ENCODE measurements at regions not wholly inside any gene's neighbourhood (a gene's known extent, or its start where the extent isn't known, plus 50 kb on each side); places are given as distances from the start of the nearest gene placed in this dataset.

GRCh38 chr13:88863116-88863515, 1191.9 kb downstream of the SLITRK5 start:
- H3K27ac ChIP-seq (ENCODE audit: insufficient read depth, low read length, poor library complexity, severe bottlenecking), result no peak overlapping the region
- H3K4me1 Mint-ChIP-seq, result no peaks in the 10 kb centered on the region
- peaks cover 2 to 6% of the 10 kb centered on the region in 2 experiments for H3K9me3 ChIP-seq (ENCODE audit: control insufficient read depth in 2 of 2, low read length in 2 of 2)
- no peaks in the 10 kb centered on the region for H3K4me1 ChIP-seq (ENCODE audit: control insufficient read depth, insufficient read depth, low read length, poor library complexity, severe bottlenecking)
- peaks cover 3 to 12% (median 5%) of the 10 kb centered on the region in 7 donors for H3K9me3 Mint-ChIP-seq
- no peaks in the 10 kb centered on the region for H3K27me3 Mint-ChIP-seq
- H3K4me3 Mint-ChIP-seq, result no peak overlapping the region
- no peak for ATAC-seq (ENCODE audit: low read depth in 2 of 2)
- H3K36me3 ChIP-seq (ENCODE audit: control insufficient read depth, insufficient read depth, low read length), result no peaks in the 10 kb centered on the region
- H3K27me3 ChIP-seq (ENCODE audit: control insufficient read depth, insufficient read depth, low read length), result no peaks in the 10 kb centered on the region
- DNase-seq, result no peak
- H3K36me3 Mint-ChIP-seq, result no peaks in the 10 kb centered on the region
- H3K4me3 ChIP-seq (ENCODE audit: low read depth, low read length), result no peak overlapping the region
- no peak overlapping the region for H3K27ac Mint-ChIP-seq

GRCh38 chr13:88866195-88866594, 1195.0 kb downstream of the SLITRK5 start:
- Histone ChIP-seq H3K27me3 (ENCODE audit: control insufficient read depth, insufficient read depth, low read length) (no peaks in the 10 kb centered on the region), H3K9me3 (ENCODE audit: control insufficient read depth in 2 of 2, low read length in 2 of 2) (peaks cover 0 to 2% of the 10 kb centered on the region in 2 experiments), H3K36me3 (ENCODE audit: control insufficient read depth, insufficient read depth, low read length) (no peaks in the 10 kb centered on the region), H3K27ac (ENCODE audit: insufficient read depth, low read length, poor library complexity, severe bottlenecking) (no peak overlapping the region), H3K4me1 (ENCODE audit: control insufficient read depth, insufficient read depth, low read length, poor library complexity, severe bottlenecking) (no peaks in the 10 kb centered on the region), H3K4me3 (ENCODE audit: low read depth, low read length) (no peak overlapping the region)
- Mint-ChIP-seq H3K4me3 (no peak overlapping the region), H3K4me1 (no peaks in the 10 kb centered on the region), H3K36me3 (no peaks in the 10 kb centered on the region), H3K27ac (no peak overlapping the region), H3K9me3 (peaks cover 3 to 11% (median 6%) of the 10 kb centered on the region in 7 donors), H3K27me3 (no peaks in the 10 kb centered on the region)
- no peak for DNase-seq
- ATAC-seq (ENCODE audit: low read depth in 2 of 2), result no peak

DNA sequence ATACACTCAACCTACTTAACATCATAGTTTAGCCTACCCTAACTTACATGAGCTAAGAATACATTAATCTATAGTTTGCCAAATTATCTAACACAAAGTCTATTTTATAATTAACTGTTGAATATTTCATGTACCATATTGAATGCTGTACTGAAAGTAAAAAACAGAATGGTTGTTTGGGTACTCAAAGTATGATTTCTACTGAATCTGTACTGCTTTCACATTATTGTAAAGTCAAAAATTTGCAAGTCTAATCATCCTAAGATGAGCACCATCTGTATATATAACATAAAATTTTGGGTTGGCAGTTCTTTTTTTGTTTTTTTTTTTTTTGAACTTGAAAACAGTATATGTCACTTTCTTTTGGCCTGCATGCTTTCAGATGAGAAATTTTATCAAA, 1212.6 kb downstream of the SLITRK5 start:
- Histone ChIP-seq H3K4me1 (ENCODE audit: control insufficient read depth, insufficient read depth, low read length, poor library complexity, severe bottlenecking) (no peaks in the 10 kb centered on the region), H3K27me3 (ENCODE audit: control insufficient read depth, insufficient read depth, low read length) (no peaks in the 10 kb centered on the region), H3K27ac (ENCODE audit: insufficient read depth, low read length, poor library complexity, severe bottlenecking) (no peak overlapping the region), H3K4me3 (ENCODE audit: low read depth, low read length) (no peak overlapping the region), H3K36me3 (ENCODE audit: control insufficient read depth, insufficient read depth, low read length) (no peaks in the 10 kb centered on the region), H3K9me3 (ENCODE audit: control insufficient read depth in 2 of 2, low read length in 2 of 2) (peaks cover 0 to 5% of the 10 kb centered on the region in 2 experiments)
- ATAC-seq (ENCODE audit: low read depth in 2 of 2) (no peak), DNase-seq (no peak)
- no peak overlapping the region for H3K27ac Mint-ChIP-seq
- no peaks in the 10 kb centered on the region for H3K36me3 Mint-ChIP-seq
- no peak overlapping the region for H3K4me3 Mint-ChIP-seq
- H3K27me3 Mint-ChIP-seq, result no peaks in the 10 kb centered on the region
- no peaks in the 10 kb centered on the region for H3K4me1 Mint-ChIP-seq
- H3K9me3 Mint-ChIP-seq, result peaks cover 0 to 20% (median 4%) of the 10 kb centered on the region in 7 donors

DNA sequence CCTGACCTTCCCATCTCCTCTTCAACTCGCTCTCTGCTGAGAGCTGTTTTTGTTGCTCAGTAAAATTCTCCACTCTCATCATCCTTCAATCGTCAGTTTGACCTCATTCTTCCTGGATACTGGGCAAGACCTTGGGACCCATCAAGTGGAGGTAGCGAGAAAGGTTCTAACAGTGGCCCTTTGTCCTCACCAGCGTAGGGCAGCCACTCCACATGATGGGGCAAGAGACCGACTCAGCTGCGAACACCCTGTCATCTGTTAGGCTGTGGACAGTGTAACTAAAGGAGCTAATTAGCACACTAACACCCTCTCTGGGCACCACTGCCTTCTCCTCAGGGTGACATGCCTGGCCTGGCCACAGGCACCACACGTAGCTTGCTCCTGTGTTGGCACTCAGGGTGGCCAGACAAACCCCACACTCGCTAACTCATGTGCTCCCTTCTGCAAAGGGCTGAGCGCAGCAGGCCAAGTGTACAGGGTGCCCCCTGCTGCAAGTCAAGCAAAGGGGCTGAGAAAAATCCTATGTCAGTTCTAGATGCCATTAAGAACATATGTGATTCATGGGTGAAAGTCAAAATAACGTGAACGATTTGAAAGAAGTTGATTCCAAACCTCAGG, 1216.0 kb downstream of the SLITRK5 start:
- no peak overlapping the region for H3K27ac ChIP-seq (ENCODE audit: insufficient read depth, low read length, poor library complexity, severe bottlenecking)
- peaks cover 0 to 10% (median 6%) of the 10 kb centered on the region in 7 donors for H3K9me3 Mint-ChIP-seq
- H3K4me3 Mint-ChIP-seq, result no peak overlapping the region
- DNase-seq (no peak), ATAC-seq (ENCODE audit: low read depth in 2 of 2) (no peak)
- H3K4me3 ChIP-seq (ENCODE audit: low read depth, low read length), result no peak overlapping the region
- H3K36me3 ChIP-seq (ENCODE audit: control insufficient read depth, insufficient read depth, low read length), result no peaks in the 10 kb centered on the region
- no peaks in the 10 kb centered on the region for H3K4me1 ChIP-seq (ENCODE audit: control insufficient read depth, insufficient read depth, low read length, poor library complexity, severe bottlenecking)
- H3K27me3 Mint-ChIP-seq, result no peaks in the 10 kb centered on the region
- H3K27ac Mint-ChIP-seq, result no peak overlapping the region
- H3K27me3 ChIP-seq (ENCODE audit: control insufficient read depth, insufficient read depth, low read length), result no peaks in the 10 kb centered on the region
- H3K36me3 Mint-ChIP-seq, result no peaks in the 10 kb centered on the region
- H3K9me3 ChIP-seq (ENCODE audit: control insufficient read depth in 2 of 2, low read length in 2 of 2), result peaks cover 0 to 5% of the 10 kb centered on the region in 2 experiments
- H3K4me1 Mint-ChIP-seq, result no peaks in the 10 kb centered on the region

GRCh38 chr13:88895261-88895941, 1224.2 kb downstream of the SLITRK5 start:
- H3K27me3 ChIP-seq (ENCODE audit: control insufficient read depth, insufficient read depth, low read length), result no peaks in the 10 kb centered on the region
- H3K4me3 ChIP-seq (ENCODE audit: low read depth, low read length), result no peak overlapping the region
- Mint-ChIP-seq H3K4me3 (no peak overlapping the region), H3K36me3 (no peaks in the 10 kb centered on the region), H3K27me3 (no peaks in the 10 kb centered on the region), H3K4me1 (no peaks in the 10 kb centered on the region), H3K27ac (no peak overlapping the region), H3K9me3 (peaks cover 0 to 6% (median 4%) of the 10 kb centered on the region in 7 donors)
- no peak for ATAC-seq (ENCODE audit: low read depth in 2 of 2)
- H3K36me3 ChIP-seq (ENCODE audit: control insufficient read depth, insufficient read depth, low read length), result no peaks in the 10 kb centered on the region
- no peaks in the 10 kb centered on the region for H3K4me1 ChIP-seq (ENCODE audit: control insufficient read depth, insufficient read depth, low read length, poor library complexity, severe bottlenecking)
- H3K27ac ChIP-seq (ENCODE audit: insufficient read depth, low read length, poor library complexity, severe bottlenecking), result no peak overlapping the region
- DNase-seq, result no peak
- no peaks in the 10 kb centered on the region for H3K9me3 ChIP-seq (ENCODE audit: control insufficient read depth in 2 of 2, low read length in 2 of 2)

- Mint-ChIP-seq H3K4me3 (no peak overlapping the region), H3K27me3 (no peaks in the 10 kb centered on the region), H3K4me1 (no peaks in the 10 kb centered on the region), H3K36me3 (no peaks in the 10 kb centered on the region), H3K27ac (no peak overlapping the region), H3K9me3 (peaks cover 0 to 8% (median 5%) of the 10 kb centered on the region in 7 donors)
- H3K27me3 ChIP-seq (ENCODE audit: control insufficient read depth, insufficient read depth, low read length), result no peaks in the 10 kb centered on the region
- H3K9me3 ChIP-seq (ENCODE audit: control insufficient read depth in 2 of 2, low read length in 2 of 2), result no peaks in the 10 kb centered on the region
- no peak for DNase-seq
- no peak for ATAC-seq (ENCODE audit: low read depth in 2 of 2)
- no peaks in the 10 kb centered on the region for H3K36me3 ChIP-seq (ENCODE audit: control insufficient read depth, insufficient read depth, low read length)
- H3K4me1 ChIP-seq (ENCODE audit: control insufficient read depth, insufficient read depth, low read length, poor library complexity, severe bottlenecking), result no peaks in the 10 kb centered on the region
- no peak overlapping the region for H3K4me3 ChIP-seq (ENCODE audit: low read depth, low read length)
- H3K27ac ChIP-seq (ENCODE audit: insufficient read depth, low read length, poor library complexity, severe bottlenecking), result no peak overlapping the region
These were observed 1225.3 kb downstream of the SLITRK5 start for GRCh38 chr13:88896466-88896865.

GRCh38 chr13:88908961-88909441, 1237.8 kb downstream of the SLITRK5 start:
- Mint-ChIP-seq H3K27me3 (no peaks in the 10 kb centered on the region), H3K36me3 (no peaks in the 10 kb centered on the region), H3K4me3 (no peak overlapping the region), H3K4me1 (no peaks in the 10 kb centered on the region), H3K9me3 (peaks cover 4 to 11% (median 6%) of the 10 kb centered on the region in 7 donors), H3K27ac (no peak overlapping the region)
- no peaks in the 10 kb centered on the region for H3K36me3 ChIP-seq (ENCODE audit: control insufficient read depth, insufficient read depth, low read length)
- H3K27ac ChIP-seq (ENCODE audit: insufficient read depth, low read length, poor library complexity, severe bottlenecking), result no peak overlapping the region
- peaks cover 0 to 3% of the 10 kb centered on the region in 2 experiments for H3K9me3 ChIP-seq (ENCODE audit: control insufficient read depth in 2 of 2, low read length in 2 of 2)
- H3K27me3 ChIP-seq (ENCODE audit: control insufficient read depth, insufficient read depth, low read length), result no peaks in the 10 kb centered on the region
- DNase-seq, result no peak
- H3K4me3 ChIP-seq (ENCODE audit: low read depth, low read length), result no peak overlapping the region
- no peak for ATAC-seq (ENCODE audit: low read depth in 2 of 2)
- no peaks in the 10 kb centered on the region for H3K4me1 ChIP-seq (ENCODE audit: control insufficient read depth, insufficient read depth, low read length, poor library complexity, severe bottlenecking)

Data from CD4-positive, CD25-positive, alpha-beta regulatory T cell (primary cell).